MM.1S (cell line): ENCODE measurements at regions not wholly inside any gene's neighbourhood (a gene's known extent, or its start where the extent isn't known, plus 50 kb on each side); places are given as distances from the start of the nearest gene placed in this dataset.

Experiments
- DNase-seq: peaks from one replicate; pipeline ENCODE4 v3.0.0-alpha.2; 2015
- H2AFZ ChIP-seq: fragments of 300-600 bp; sonication (generic); 2 replicates; pipeline ENCODE4 v1.6.0; 2016; ENCODE audit warnings: antibody characterized with exemption, low read length
- H3F3A ChIP-seq: fragments of 300-600 bp; sonication (generic); 2 replicates; pipeline ENCODE4 v1.6.1; 2016; ENCODE audit warnings: mild to moderate bottlenecking, antibody characterized with exemption, low read length, moderate library complexity, mixed read lengths; ENCODE audit not compliant: insufficient read depth
- H3K27ac ChIP-seq: fragments of 300-600 bp; sonication (generic); 2 replicates; pipeline ENCODE4 v1.5.1; 2016; ENCODE audit warnings: mild to moderate bottlenecking, low read length
- H3K27me3 ChIP-seq: fragments of 300-600 bp; sonication (generic); replicated peaks from 2 replicates; pipeline ENCODE4 v1.6.0; 2016; ENCODE audit warnings: low read length; ENCODE audit not compliant: insufficient read depth
- H3K36me3 ChIP-seq: fragments of 300-600 bp; sonication (generic); replicated peaks from 2 replicates; pipeline ENCODE4 v1.6.1; 2016; ENCODE audit warnings: mild to moderate bottlenecking, low read length, mixed read lengths; ENCODE audit not compliant: insufficient read depth
- H3K4me1 ChIP-seq: fragments of 300-600 bp; sonication (generic); 2 replicates; pipeline ENCODE4 v1.6.1; 2016; ENCODE audit warnings: low read length, mixed read lengths
- H3K4me2 ChIP-seq: fragments of 300-600 bp; sonication (generic); 2 replicates; pipeline ENCODE4 v1.6.0; 2016; ENCODE audit warnings: low read depth, low read length
- H3K4me3 ChIP-seq: fragments of 300-600 bp; sonication (generic); 2 replicates; pipeline ENCODE4 v1.5.1; 2016; ENCODE audit warnings: low read length, mixed read lengths
- H3K79me2 ChIP-seq: fragments of 300-600 bp; sonication (generic); 2 replicates; pipeline ENCODE4 v1.6.1; 2016; ENCODE audit warnings: mixed run types, low read length, mixed read lengths
- H3K9ac ChIP-seq: fragments of 300-600 bp; sonication (generic); 2 replicates; pipeline ENCODE4 v1.6.1; 2016; ENCODE audit warnings: low read length, mixed read lengths
- H3K9me2 ChIP-seq: fragments of 300-600 bp; sonication (generic); replicated peaks from 2 replicates; pipeline ENCODE4 v1.6.1; 2016; ENCODE audit warnings: mild to moderate bottlenecking, low read length, mixed read lengths; ENCODE audit not compliant: insufficient read depth
- H3K9me3 ChIP-seq: fragments of 300-600 bp; sonication (generic); replicated peaks from 2 replicates; pipeline ENCODE4 v1.6.1; 2016; ENCODE audit warnings: mild to moderate bottlenecking, low read length, mixed read lengths; ENCODE audit not compliant: insufficient read depth
- H4K20me1 ChIP-seq: fragments of 300-600 bp; sonication (generic); 2 replicates; pipeline ENCODE4 v1.6.1; 2016; ENCODE audit warnings: mild to moderate bottlenecking, low read length, moderate library complexity, mixed read lengths; ENCODE audit not compliant: insufficient read depth
- EZH2 ChIP-seq: fragments of 300-600 bp; sonication (generic); optimal IDR thresholded peaks from 2 replicates; pipeline ENCODE3; 2017; ENCODE audit warnings: low read depth, mild to moderate bottlenecking, antibody characterized with exemption, low read length, mixed read lengths
- EZH2phosphoT487 ChIP-seq: fragments of 300-600 bp; sonication (generic); IDR thresholded peaks from 2 replicates; pipeline ENCODE4 v1.6.1; 2018; ENCODE audit warnings: antibody characterized with exemption, low read length
- TF ChIP-seq, protein P1 (sequence below): fragments of 300-600 bp; sonication (generic); IDR thresholded peaks from 2 replicates; pipeline ENCODE4 v1.5.1; 2016; ENCODE audit warnings: antibody characterized with exemption, low read length, mixed read lengths

DNA sequence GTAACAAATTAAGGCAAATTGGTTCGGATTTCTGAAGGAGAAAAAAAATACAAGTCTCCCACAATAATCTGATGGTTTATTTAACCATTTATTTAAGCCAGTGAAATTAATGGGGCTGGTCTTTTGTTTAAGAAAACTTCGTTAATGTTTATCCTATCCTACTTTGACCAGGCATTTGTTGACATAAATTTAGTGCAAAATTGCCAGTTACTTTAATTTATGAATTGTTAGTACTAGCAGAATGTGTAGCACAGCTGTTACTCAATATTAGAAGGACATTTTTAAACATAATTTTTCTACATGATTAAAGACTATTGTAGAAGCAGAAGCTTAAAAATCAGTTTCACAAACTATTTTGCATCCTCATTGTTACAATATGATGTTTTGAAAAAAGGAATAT, 687.6 kb upstream of the PTBP2 start:
- H3K9me3 ChIP-seq: no peaks in the 10 kb centered on the region
- H3K9ac ChIP-seq: no peak overlapping the region
- no peaks in the 10 kb centered on the region for H3K79me2 ChIP-seq
- H3K27ac ChIP-seq: no peak overlapping the region
- H3K27me3 ChIP-seq: no peaks in the 10 kb centered on the region
- H3K4me2 ChIP-seq: no peak overlapping the region
- H2AFZ ChIP-seq: no peak overlapping the region
- TF ChIP-seq EZH2 (no peak), EZH2phosphoT487 (no peak)
- TF ChIP-seq, protein P1, sequence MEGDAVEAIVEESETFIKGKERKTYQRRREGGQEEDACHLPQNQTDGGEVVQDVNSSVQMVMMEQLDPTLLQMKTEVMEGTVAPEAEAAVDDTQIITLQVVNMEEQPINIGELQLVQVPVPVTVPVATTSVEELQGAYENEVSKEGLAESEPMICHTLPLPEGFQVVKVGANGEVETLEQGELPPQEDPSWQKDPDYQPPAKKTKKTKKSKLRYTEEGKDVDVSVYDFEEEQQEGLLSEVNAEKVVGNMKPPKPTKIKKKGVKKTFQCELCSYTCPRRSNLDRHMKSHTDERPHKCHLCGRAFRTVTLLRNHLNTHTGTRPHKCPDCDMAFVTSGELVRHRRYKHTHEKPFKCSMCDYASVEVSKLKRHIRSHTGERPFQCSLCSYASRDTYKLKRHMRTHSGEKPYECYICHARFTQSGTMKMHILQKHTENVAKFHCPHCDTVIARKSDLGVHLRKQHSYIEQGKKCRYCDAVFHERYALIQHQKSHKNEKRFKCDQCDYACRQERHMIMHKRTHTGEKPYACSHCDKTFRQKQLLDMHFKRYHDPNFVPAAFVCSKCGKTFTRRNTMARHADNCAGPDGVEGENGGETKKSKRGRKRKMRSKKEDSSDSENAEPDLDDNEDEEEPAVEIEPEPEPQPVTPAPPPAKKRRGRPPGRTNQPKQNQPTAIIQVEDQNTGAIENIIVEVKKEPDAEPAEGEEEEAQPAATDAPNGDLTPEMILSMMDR: no peak
- no peaks in the 10 kb centered on the region for H4K20me1 ChIP-seq
- no peaks in the 10 kb centered on the region for H3K4me1 ChIP-seq
- H3K4me3 ChIP-seq: no peak overlapping the region
- H3F3A ChIP-seq: no peaks in the 10 kb centered on the region
- DNase-seq: no peak
- H3K9me2 ChIP-seq: no peaks in the 10 kb centered on the region
- H3K36me3 ChIP-seq: no peaks in the 10 kb centered on the region

DNA sequence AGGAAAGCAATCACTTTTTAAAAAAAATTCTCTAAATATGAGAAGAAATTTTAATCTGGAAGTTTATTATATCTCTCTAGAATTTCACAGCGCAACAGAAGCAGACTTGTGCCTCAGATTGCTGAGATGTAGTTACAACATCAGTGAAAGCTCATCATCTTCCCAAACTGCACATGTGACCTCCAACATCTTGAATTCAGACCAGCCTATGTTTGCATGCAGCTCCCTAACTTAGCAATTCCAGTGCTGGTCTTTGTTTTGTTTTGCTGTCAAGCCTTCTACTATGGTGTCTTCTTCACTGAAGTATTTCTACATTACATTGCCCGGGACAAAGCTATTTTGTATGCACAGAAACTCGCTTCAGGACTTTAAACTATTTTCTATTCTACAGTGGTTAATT, 684.8 kb upstream of the PTBP2 start:
- no peaks in the 10 kb centered on the region for H3K79me2 ChIP-seq
- no peak for TF ChIP-seq EZH2phosphoT487
- TF ChIP-seq, protein P1: no peak
- TF ChIP-seq EZH2: no peak
- no peak for DNase-seq
- no peaks in the 10 kb centered on the region for H4K20me1 ChIP-seq
- no peak overlapping the region for H3K4me2 ChIP-seq
- H3K4me1 ChIP-seq: no peaks in the 10 kb centered on the region
- no peaks in the 10 kb centered on the region for H3F3A ChIP-seq
- H3K27me3 ChIP-seq: no peaks in the 10 kb centered on the region
- no peaks in the 10 kb centered on the region for H3K9me3 ChIP-seq
- H3K9ac ChIP-seq: no peak overlapping the region
- H2AFZ ChIP-seq: no peak overlapping the region
- H3K4me3 ChIP-seq: no peak overlapping the region
- no peak overlapping the region for H3K27ac ChIP-seq
- no peaks in the 10 kb centered on the region for H3K36me3 ChIP-seq
- no peaks in the 10 kb centered on the region for H3K9me2 ChIP-seq

DNA sequence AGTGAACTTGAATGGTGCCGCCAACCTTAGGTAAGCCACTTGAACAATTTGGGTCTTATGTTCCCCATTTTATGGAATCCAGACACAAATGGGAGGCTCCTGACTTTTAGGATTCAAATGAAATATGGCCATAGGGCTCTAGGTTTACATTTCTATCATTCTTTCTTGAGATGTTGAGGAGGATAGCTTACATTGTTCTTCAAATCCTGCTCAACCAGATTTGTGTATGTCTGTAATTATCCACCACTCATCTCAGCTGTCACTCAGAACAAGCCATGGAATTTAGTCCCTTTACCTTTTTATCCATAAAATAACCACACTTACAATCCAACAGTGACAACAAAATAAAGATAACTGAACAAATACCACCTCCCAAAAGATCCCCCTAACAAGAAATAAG, 682.9 kb upstream of the PTBP2 start:
- Histone ChIP-seq H4K20me1 (no peaks in the 10 kb centered on the region), H2AFZ (no peak overlapping the region), H3F3A (no peaks in the 10 kb centered on the region), H3K9ac (no peak overlapping the region), H3K4me2 (no peak overlapping the region), H3K9me3 (no peaks in the 10 kb centered on the region), H3K9me2 (no peaks in the 10 kb centered on the region), H3K27me3 (no peaks in the 10 kb centered on the region), H3K4me1 (no peaks in the 10 kb centered on the region), H3K4me3 (no peak overlapping the region), H3K27ac (no peak overlapping the region), H3K36me3 (no peaks in the 10 kb centered on the region), H3K79me2 (no peaks in the 10 kb centered on the region)
- TF ChIP-seq, protein P1: no peak
- TF ChIP-seq EZH2phosphoT487: no peak
- TF ChIP-seq EZH2: no peak
- no peak for DNase-seq
